Uterus (tissue), 2 donors: ENCODE measurements at regions not wholly inside any gene's neighbourhood (a gene's known extent, or its start where the extent isn't known, plus 50 kb on each side); places are given as distances from the start of the nearest gene placed in this dataset.

Source experiments
- CTCF ChIP-seq, 4 experiments: fragments of 200-600 bp in 2 of 4; fragments of 450-650 bp in 2 of 4; sonication (generic) in 2 of 4; IDR thresholded peaks; one replicate each; pipeline ENCODE4 v1.5.1; 2016 to 2019; ENCODE audit warnings: antibody characterized with exemption in 4 of 4, mild to moderate bottlenecking in 2 of 4, moderate library complexity in 1 of 4
- POLR2A ChIP-seq, 2 donors: fragments of 450-650 bp; IDR thresholded peaks; one replicate each; pipeline ENCODE4 v1.6.1; 2016; ENCODE audit warnings: antibody characterized with exemption in 2 of 2, mild to moderate bottlenecking in 1 of 2, moderate library complexity in 1 of 2

- no peak for TF ChIP-seq CTCF (IDR thresholded peaks at IDR 0.05)
- TF ChIP-seq POLR2A (IDR thresholded peaks at IDR 0.05): no peak
Measured at GRCh38 chr21:17390569-17390968, 122.3 kb upstream of the CXADR start.
